ENCODE measurements at regions not wholly inside any gene's neighbourhood (a gene's known extent, or its start where the extent isn't known, plus 50 kb on each side); places are given as distances from the start of the nearest gene placed in this dataset.

DNA sequence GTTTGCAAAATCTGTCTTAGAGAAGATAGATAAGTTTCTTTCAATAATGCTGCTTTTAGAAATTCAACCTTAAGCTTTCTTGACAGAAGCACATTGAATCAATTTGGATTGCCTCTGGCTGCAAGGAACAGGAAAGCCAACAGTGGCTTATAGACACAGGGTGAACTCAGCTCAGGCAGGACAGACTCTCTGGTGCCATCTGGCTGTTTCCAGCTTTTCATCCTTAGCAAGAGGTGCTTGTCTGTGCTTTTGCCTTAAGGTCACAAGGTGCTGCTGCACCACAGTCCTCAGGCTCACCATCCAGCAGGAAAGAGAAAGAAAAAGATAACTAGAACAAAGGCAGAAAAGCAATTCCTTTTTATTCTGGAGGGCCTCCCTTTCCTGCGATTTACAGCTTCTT is 93.7 kb upstream of the ETS2 start:
- DNase-seq: peak in 1 of 5 experiments; percentile 43

DNA sequence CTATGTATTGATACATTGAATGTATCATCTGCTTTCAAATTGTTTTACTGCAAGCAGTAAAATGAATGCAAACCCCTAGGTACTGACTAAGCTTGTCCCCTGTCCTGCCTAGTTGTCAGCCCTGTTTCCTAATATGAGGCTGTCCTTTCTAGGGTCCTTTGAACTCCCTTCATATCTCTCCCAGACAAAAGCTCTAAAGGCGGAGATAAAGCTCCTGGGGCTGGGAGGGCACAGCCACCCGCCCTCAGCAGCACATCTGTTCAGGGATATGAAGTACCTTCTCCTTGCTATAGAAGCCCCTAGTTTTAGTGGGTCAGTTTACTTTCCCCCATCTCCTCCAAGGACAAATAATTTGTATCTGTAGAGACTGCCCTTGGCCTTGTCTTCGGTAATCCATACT is 93.1 kb upstream of the ETS2 start:
- no peak for DNase-seq

DNA sequence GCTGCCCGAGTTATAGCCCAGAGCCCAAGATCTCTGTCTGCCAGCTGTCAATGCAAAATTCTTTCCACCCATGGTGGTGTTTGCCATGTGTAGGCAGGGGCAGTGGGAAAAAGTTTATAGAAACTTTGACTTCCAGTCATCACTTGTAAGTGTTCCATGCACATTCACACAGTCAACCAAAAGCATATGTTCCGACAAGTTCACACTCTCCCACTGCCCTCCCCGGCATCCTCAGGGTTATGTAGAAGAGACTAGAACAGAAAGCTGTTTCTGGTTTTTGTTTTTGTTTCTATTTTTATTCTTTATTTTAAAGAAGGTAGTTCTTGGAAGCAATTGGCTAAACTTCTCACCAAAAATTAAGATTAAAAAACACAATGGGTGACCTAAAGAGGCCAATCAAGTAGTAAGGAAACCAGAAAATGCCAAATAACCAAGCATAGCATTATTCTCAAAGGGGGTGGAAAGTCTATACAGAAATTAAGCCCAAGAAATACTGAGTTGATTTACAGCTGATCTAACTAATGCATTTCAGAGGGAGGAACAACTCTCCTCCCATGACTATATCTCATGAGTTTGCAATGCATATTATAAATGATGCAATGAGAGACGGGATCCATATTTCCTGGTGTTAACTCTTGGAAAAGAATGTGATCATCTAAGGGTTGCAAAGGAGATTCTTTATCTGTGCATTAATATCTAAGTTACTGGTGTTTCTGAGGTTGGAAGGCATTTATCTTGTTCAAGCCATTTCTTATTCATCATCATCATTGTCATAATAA is 91.5 kb upstream of the ETS2 start:
- no peak for DNase-seq

- no peak for DNase-seq
These were observed 90.7 kb upstream of the ETS2 start for GRCh38 chr21:38714999-38715398.

DNA sequence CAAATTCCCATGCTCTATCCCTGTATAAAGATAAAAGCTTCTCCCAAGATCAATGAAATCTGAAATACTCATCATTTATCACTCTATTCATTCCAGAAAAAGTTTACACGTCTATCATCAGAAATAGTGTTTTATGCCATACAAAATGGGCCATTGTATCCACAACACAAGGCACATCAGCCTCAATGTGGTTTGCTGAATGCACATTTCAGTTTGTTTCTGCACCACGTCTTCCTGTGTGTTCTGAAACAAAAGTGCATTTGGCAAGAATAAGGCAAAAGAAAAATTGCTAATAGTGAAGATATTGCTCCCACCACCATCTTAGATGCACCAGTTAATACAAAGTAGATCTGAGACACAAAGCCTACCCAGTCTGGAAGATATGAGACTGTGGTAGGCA is 89.6 kb upstream of the ETS2 start:
- peak in 1 of 5 experiments; percentile 35 for DNase-seq

DNA sequence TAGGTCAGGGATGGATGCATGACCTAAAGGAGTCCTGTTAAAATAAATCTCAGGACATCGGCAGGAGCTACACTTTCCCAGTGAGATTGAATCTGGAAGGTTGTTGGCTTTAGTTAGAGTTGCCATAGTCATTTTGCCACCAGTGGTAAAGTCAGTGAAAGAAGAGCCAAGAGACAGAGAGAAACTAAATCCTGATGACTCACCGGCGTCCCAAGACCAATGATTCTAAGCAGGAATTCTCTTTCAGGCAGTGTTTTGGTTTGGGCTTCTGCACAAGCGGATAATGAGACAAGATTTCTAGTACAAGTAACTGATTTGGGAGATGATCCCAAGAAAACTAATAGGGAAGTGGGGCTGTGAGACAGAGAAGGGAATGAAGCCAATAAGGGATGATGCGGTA is 88.8 kb upstream of the ETS2 start:
- no peak for DNase-seq

DNA sequence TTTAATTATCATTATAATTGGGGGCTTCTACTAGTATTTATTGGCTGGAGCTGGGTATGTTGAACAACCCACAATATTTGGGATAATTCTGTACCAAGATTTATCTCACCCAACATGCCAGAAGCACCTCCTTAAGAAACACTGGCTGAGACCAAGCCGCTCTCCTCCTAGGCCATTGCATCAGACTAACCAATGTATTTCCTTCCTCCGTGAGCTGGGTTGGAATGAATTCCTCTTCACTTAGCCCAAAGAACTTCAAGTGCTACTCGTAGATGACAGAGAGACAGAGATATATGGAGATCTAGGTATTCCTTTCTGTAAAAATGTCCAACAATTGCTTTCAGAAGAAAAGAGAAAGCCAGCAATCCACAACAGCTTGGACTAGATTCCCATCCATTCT is 87.2 kb upstream of the ETS2 start:
- DNase-seq: no peak

DNA sequence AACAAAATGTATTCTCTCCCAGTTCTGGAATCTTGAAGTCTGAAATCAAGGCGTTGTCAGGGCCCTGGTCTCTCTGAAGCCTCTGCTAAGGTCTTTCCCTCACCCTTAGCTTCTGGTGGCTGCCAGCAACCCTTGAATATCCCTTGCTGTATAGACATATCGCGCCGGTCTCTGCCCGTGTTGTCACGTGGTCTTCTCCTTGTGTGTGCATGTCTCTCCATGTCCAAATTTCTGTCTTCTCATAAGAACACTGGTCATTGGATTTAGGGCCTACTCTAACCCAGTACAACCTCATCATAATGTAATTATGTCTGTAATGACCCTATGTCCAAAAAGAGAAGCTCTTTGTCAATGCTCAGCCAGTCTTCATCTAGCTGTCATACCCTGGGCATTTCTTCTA is 85.7 kb upstream of the ETS2 start:
- DNase-seq: no peak

DNA sequence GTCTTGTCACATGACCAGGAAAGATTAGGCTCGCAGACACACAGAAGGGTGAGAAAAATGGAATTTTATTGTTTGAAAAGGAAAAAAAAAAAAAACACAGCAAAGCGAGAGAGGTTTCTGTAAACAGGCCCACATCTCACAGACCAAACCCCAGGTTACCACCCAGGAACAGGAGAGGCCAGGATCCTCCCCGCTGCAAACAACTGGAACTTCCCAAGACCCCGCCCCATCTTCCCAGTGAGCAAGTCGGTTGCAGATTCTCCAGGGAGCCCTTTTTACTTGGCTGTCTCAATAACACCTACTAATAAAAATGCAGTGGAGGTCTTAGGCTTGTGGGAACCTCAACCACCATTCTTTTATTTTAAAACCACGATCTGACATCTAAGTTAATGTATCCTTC is 84.7 kb upstream of the ETS2 start:
- DNase-seq: no peak

- DNase-seq: no peak
These were observed 83.8 kb upstream of the ETS2 start for GRCh38 chr21:38721958-38722357.

GRCh38 chr21:38725196-38726157 is 80.3 kb upstream of the ETS2 start:
- no peak for DNase-seq

- DNase-seq: no peak
These were observed 79.2 kb upstream of the ETS2 start for GRCh38 chr21:38726482-38726881.

- DNase-seq: no peak
These were observed 76.4 kb upstream of the ETS2 start for GRCh38 chr21:38729291-38729690.

DNA sequence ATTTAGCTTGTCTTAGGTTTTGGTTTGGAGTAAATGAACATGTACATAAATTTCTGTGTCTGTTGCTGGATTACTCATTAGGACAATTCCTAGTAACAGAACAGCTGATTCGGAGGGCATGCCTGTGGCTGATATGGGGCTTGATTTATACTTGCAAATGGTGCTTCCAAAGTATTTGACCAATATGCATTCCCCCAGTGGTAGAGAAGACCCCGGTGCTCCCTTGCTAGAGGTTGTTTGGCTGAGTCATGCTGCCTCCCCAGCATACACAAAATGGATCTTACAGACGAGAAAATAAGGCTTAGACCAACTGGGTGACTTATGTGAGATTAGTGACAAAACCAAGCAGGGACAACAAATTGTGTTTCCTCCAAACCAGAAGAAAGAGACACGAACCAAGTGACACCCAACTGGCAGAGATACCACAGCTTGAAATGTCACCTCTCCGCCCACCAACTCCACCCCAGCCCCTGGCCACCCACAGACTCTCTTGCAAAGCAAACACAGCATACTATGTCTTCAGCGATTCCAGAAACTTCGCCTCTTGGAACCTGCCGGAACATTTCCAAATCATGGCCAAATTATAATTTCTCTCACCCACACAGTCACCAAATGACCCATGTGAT is 75.9 kb upstream of the ETS2 start:
- DNase-seq: peak in 1 of 5 experiments; percentile 19

DNA sequence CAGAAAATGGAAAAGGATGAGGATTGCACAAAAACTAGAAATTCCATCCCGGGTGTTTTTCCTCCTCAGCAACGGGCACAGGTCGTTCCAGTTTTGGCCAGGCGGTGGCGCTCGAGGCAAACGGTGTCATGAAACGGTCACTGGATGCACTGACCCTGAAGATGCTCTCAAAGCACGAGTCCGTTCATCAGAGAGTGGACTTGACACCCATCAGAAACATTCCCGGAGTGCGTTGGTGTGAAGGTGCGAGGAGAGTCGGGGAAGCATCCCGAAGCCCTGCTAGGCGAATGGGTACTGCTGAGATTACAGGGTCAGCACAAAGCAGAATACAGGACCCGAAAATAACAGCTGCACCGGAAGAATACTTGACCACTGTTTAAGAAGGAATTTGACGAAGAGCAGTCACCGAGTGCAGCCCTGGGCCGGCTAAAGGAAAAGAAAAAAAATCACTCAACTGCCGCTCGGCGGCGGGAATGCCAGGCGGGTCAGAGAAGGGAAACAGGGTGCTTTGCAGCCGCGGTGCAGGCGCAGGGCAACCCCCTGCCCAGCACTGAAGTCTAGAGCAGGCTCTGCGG is 71.7 kb upstream of the ETS2 start:
- DNase-seq: peak; percentile 18 to 63 (median 55)

DNA sequence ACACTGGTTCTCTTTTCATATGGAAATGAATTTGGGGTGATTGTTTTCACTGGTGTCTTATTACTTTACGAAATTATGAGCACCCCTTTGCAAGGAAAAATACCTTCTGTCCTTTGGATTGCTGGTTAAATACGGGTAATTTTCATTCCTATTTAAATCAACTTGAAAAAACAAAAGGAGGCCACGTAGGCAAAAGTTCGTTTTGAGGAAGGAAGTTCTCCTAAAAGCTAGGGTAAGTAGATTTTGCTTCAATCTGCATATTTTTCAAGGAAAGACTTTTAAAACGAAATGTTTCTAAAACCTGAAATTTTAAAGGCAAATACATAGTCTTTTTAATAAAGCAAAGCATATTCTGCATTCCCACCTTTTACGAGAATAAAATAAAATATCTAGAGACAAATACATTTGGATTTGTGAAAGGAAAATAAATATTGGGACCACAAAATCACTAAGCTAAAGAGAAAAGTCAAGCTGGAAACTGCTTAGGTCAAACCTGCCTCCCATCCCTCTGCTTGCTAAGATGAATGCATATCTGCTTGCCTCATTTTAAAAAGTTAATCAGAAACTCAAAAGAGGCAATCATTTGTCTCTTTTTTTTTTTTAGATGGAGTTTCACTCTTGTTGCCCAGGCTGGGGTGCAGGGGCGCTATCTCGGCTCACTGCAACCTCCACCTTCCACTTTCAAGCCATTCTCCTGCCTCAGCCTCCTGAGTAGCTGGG is 70.9 kb upstream of the ETS2 start:
- no peak for DNase-seq

GRCh38 chr21:38735626-38736206 is 70.0 kb upstream of the ETS2 start:
- no peak for DNase-seq

DNA sequence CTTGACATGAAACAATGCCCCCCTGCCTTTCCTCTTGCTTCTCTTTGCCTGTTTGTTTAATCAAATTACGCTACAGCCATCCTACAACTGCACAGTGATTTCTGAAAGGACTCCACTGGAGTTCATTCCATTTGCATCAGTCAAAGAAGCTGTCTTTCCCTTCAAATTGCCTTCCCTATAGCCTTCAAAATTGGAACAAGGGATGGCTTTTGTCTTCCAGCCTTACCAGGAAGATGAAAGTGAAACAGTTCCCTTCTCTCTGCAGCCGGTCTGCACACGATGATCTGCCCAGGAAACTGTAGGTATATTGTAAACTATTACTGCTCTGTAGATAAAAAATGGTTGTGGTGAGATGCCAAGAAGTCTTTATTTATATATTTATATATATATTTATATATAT is 65.6 kb upstream of the ETS2 start:
- DNase-seq: no peak

DNA sequence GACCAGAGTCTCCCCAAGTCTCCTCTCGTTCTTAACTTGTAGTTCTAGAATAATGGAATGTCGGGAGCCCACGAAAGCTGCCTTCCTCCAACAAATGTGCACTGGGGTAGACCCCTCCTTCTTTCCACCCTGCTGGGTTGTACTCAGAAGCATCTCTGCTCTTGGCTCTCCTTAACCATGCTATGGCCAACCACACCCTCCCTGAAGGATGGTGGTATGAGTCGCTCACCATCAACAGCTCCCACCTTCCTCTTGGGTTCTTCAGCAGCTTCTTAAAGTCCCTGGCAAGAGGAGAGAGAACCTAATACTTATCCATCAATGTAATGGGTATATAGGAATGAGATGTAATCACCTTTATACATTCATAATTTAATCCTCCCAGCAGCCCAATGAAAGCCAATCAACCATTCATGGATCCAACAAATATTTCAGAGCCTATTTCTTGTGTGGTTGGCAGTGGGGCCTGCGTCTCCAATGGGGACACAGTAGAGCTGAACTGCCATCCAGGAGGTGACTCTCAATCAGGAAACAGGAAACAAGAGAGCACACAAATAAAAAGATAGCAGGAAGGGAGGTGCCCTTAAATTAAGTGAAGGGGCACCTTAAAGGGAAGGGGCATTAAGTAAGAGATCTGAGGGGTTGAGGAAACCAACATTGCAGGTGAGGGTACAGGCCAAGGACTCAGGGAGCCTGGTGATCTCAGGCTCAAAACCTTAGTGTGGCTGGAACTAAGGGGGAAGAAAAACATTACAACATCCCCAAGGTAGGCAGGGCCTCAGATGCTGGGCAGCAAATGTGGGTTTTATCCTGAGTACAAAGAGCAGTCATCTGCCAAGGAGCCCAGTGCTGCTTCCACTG is 64.4 kb upstream of the ETS2 start:
- no peak for DNase-seq

DNA sequence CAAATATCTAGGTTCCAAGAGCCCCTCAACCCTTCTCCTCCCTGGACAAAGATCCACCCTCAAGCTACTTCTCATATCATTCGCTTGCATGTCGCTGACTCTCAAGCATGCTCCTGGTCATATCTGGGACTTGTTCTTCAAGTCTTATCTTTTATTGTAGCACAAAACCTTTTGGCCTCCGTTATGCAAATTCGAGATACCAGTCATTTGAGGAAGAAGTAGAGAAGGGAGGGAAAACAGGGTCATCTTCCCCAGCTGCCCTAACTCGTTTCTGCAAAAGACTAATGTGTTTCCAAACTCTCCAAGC is 63.8 kb upstream of the ETS2 start:
- no peak for DNase-seq

- DNase-seq: no peak
These were observed 63.0 kb upstream of the ETS2 start for GRCh38 chr21:38742580-38743260.
